SIG-M5 treated with dmso at 0.1 percent for 504 hours (cell line): ENCODE measurements at regions not wholly inside any gene's neighbourhood (a gene's known extent, or its start where the extent isn't known, plus 50 kb on each side); places are given as distances from the start of the nearest gene placed in this dataset.
"Not testable (repeated sequence)": the region's sequence is repeated elsewhere in the genome, so short reads cannot be mapped to it uniquely, and the experiment has no call there.

Experiments used
- DNase-seq: peaks from one replicate; lab custom pipeline; 2025; ENCODE audit not compliant: unreplicated experiment; lab: John Stamatoyannopoulos, UW

DNA sequence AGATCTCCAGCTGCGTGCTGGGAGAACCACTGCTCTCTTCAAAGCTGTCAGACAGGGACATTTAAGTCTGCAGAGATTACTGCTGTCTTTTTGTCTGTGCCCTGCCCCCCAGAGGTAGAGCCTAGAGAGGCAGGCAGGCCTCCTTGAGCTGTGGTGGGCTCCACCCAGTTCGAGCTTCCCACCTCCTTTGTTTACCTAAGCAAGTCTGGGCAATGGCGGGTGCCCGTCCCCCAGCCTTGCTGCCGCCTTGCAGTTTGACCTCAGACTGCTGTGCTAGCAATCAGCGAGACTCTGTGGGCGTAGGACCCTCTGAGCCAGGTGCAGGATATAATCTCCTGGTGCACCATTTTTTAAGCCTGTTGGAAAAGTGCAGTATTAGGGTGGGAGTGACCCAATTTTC lies 128.6 kb downstream of the ACTR3 start:
- not testable (repeated sequence) for DNase-seq

DNA sequence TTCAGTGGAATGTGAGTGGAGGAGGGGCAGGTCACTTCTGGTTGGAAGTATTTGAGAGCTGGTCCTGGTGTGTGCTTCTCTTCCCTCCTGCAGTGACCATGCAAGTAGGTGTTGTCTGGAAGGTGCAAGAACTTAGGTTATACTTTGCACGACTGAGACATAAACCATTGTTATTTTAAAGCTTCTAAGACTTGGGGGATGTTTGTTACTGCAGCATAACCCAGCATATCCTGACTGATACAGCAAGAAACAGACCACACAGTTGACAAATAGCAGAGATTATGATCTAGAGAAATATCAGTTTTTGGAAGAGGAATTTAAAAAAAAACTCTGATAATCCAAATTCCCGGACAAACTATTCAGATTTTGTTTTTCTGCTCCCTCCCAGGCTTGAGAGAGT lies 130.8 kb downstream of the ACTR3 start:
- DNase-seq = no peak

DNA sequence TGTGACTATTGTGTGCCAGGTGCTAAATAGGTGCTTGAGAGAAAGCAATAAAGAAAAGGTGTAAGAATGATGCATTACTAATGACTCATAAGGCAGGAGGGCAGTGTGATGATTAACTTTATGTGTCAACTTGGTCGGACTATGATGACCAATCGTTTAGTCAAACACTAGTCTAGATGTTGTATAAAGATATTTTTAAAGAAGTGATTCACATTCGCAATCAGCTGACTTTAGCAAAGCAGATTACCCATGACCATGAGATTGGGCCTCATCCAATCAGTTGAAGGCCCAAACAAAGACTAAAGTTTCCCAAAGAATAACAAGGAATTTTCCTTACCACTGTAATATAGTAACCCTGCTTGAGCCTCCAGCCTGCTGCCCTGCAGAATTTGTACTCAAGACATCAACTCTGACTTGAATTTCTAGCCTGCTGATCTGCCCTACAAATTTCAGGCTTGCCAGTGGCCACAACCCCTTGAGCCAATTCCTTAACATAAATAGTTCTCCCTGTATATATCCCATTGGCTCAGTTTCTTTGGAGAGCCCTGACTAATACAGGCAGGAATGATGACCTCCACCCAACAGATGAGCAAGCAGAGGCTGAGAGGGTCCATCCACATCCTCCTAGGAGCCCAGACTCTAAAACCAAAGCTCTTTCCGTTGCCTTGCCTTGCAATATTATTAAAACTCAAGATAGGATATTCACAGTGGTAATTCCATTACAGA lies 132.6 kb downstream of the ACTR3 start:
- no peak for DNase-seq

DNA sequence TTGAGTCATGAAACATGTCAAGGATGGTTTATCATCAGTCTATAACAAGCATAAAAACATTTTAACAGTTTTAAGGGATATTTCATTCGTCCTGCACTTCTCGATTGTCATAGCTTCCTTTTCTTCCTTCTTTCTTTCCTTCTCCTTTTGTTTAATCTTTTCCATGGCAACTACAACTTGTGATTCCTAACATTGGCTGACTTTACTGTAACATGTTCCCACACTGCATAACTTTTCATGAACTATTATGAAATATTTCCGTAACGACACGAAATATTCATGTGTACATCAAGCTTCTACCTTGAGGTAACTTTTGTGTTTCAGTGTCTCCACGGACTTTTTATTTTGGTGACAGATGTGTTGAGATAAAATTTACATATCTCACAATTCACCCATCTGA lies 134.4 kb downstream of the ACTR3 start:
- DNase-seq = no peak

DNA sequence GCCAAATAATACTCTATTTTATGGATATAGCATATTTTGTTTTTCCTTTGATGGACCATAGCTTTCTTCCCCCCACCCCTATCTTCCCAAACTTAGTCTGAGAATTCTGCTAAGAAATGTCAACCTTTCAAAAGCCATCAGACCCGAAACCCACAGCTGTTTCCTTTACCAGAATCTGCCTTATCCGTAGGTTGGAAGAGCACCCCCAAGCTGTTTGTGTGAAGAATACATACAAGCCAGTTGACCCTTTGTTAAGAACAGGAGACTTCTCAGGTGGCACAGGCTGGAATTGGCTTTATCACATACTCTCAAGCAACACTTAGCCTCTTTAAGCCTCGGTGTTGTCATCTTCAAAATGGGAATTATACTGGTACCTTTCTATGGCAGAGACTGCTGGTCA lies 135.1 kb downstream of the ACTR3 start:
- no peak for DNase-seq

DNA sequence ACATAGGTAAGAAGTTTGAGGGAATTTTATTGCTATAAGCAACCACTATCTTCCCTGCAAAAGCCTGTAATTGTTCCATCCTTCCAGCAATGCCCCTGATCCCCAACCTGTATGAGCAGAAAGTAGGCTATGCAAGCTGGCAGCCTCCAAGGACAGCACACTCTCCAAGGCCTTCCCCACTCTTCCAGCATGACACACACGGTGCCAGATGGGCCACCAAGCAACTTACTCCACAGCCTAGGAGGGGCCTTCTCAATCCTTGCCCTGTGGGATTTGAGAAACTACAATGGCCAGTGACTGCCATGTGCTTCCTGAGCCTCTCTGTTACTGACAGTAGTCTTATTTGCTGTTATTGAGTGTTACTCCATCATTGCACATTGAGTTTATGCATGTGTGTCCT lies 137.5 kb downstream of the ACTR3 start:
- no peak for DNase-seq

DNA sequence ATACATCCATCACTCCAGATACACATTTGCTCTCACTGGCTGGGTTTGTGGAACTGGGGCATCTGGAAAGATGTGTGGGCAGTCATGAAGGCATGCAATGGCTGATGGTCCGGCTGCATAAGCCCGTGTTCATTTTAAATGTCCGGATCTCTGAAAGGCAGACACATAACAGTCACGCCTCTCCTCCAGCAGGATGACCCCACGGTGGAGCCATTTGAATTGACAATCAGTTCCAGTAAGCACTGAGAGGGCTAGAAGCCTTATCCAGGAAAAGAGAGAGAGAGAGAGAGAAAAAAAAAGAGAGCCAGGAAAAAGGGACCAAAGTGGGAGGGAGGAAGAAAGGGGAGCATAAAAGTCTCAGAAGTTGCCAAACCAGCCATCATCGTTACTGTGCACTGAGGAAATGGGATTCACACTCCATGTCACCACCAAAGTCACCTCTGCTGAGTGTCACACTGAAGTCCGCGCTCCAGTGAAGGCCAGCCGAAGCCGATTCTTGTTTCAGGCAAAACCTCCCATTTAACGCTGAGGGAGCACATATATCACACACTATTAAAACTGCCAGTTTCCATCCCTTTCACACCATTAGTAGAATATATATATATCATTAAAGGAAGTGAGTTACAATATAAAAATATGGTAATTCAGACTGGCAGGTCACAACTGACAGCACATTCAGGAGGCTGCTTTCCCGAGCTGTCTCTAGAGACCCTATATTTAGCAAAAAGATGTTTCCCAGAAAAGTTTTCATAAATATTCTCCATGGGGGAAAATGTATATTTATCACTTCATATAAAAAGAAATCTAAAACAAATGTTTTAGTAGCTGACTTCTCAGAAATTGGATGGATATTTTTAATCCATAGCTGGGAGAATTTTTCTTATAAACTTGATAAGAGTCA lies 142.0 kb downstream of the ACTR3 start:
- no peak for DNase-seq

DNA sequence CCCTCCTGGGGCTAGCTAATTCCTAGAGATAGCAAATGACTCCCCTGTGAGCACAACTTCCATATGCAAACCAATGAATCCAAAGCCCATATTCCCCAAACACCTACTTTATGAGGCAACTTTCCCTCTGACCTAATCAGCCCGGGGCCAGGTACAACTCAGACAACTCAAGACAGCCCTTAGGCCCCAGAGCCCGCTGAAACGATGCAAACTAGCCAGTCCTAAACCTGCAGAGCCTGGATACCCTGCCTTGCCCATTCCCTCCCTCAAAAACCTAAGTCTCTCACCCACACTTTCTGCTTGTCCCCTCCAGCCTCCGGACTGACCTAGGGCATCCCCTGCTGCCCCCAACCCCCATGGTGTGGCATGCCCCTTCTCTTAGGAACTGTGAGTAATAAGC lies 142.8 kb downstream of the ACTR3 start:
- DNase-seq = no peak

DNA sequence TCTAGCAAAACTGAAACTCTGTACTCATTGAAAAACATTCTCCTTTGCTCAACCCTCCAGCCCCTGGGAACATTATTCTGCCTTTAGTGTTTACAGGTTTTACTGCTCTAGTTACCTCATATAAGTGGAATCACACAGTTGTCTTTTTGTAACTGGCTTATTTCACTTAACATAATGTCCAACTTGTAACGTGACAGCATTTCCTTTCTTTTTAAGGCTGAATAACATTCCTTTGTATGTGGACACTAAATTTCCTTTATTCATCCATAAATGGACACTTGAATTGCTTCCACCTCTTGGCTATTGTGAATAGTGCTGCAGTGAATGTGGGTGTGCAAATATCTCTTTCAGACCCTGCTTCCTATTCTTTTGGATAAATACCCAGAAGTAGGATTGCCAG lies 144.9 kb downstream of the ACTR3 start:
- no peak for DNase-seq

DNA sequence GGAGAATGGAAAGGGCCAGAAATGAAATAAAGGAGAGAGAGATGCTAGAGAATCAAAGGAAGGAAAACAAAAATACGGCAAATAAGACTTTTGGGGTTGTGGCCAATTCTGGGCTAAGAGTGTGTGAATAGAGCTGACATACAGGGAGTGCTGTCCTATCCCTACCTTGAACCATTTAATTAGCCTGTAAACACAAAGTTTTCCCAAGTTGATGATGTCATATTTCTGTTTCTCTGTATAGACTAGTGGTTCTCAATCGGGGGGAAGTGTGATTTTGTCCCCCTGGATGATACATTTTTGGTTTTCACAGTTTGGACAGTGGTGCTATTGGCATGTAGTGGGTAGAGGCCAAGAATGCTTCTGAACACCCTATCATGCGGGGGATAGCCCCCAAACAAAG lies 148.8 kb downstream of the ACTR3 start:
- no peak for DNase-seq

DNA sequence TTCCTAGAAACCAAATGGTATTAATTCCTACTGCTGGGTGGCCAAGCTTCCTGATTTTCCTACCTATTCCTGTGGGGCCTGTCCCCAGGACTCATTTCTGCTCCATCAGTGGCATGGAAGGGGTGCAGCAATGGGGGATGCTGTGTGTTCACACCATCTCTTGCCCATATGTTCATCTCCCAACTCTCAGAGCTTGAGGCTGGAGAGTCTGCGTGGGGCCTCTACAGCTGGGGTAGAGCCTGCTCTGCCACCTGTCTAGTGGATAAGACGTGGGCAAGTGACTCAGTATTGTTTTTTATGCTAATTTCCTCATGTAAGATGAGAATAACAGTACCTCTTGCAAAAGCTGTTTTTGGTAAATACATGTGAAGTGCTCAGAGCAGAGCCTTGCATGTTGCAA lies 149.8 kb downstream of the ACTR3 start:
- DNase-seq = no peak

DNA sequence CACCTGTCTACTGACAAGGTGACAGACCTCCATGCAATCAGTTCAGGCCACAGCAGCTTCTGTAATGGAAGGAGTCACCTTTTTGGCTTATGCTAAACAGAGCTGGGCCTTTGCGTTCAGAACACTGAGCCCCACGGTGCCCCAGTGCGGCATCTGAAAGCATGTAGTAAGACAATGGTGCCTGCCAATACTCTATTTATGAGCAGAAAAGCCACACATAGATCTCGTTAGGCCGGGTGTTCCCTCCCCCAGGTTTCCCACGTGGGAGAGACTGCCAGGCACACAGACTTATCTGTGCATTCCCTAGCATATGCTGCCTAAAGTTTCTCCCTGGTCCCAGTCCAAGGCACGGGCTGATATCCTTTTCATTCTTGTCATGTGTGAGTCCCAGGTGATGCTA lies 150.9 kb downstream of the ACTR3 start:
- DNase-seq = no peak

DNA sequence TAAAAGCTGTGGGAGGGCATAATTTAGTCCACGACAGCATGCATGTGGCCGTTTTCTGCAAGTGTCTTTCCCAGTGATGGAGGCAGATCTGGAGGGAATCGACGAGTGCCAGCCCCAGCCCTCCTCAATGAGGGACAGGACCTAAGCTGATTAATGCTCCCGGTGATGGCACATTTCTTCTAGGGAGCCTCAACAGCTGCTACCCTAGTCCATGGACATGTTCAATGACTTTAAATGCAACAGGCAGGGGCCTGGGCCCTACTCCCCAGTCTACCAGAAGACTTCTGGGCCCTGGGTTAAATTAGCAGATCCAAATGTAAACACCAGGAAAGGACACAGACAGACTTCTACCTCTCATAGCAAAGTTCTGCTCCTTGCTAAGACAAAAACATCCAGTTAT lies 155.1 kb downstream of the ACTR3 start:
- no peak for DNase-seq

DNA sequence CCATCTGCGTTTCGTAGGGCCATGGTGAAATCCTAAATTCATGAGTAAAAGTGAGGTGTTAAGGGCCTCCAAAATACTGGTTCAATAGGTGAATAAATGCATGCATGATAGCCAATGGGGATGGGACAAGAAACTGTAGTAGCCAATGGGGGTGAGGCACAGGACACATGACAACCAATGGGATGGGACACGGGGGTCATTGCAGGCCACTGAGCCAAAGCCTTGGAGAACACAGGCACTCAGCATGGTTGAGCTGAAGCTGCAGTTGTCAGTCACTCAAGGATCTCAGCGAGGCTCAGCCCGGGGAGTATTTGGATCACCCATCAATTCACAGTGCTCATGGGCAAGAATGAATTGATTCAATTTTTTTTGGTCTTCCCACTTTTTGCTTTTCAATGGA lies 156.5 kb downstream of the ACTR3 start:
- no peak for DNase-seq

DNA sequence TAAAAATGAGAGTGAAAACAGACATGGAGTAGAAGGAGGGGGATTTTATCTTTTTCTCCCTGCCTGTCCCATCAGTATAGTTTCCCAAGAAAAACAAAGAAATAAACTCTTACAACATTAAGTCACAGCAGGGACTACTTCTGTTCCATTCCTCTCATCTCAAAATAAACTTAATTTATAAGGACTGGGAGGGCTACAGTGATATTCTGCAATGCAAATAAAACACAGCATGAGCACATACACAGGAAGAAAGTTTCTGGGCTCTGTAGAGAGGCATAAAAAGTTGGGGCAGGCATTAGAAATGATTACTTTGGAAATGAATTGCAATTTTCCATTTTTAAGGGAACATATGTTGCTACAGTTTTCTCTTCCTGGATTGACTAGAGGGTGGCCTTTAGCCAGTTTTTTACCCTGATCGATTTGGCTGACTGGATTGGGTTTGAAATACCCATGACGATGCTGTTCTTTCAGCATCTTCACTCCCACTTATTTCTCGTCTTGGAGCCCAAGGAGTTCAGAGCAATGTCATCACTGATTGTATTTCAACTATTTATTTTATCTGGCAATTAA lies 157.1 kb downstream of the ACTR3 start:
- DNase-seq = no peak

DNA sequence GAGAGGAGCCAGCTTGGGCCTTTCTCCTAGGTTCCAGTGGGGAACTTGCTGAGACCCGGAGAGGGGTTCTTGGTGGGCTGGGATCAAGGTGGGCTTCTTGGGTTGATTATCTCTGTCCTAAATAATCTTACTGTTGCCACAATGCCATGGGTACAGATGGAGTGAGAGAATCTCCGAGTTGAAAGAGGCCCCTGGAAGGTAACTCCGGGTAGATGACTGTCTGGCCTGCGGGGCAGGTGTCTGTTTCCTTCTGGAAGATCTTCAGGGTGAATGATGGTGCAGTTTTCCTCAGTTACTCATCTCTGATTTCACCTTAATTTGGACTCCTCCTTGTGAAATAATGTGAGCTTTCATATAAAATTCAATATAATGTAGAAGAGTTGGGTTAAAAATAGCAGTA lies 159.4 kb downstream of the ACTR3 start:
- no peak for DNase-seq

DNA sequence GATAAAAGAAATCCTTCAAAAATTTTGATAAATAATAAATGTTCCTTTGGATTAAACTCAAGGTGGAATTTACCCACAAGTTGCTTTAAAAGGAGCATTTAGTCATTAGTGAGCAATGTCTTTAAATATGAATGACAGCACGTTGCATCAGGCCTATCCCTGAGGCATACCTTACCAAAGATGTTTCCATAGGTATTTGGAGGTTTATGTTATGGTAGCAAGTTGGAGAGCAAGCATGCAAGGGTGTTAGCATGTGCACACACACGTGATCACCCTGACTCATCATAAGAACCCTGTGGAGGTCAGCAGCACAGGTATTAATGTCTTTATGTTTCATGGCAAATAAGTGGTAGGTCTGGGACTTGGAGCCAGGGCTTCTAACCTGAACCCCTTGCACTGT lies 159.9 kb downstream of the ACTR3 start:
- DNase-seq = no peak

DNA sequence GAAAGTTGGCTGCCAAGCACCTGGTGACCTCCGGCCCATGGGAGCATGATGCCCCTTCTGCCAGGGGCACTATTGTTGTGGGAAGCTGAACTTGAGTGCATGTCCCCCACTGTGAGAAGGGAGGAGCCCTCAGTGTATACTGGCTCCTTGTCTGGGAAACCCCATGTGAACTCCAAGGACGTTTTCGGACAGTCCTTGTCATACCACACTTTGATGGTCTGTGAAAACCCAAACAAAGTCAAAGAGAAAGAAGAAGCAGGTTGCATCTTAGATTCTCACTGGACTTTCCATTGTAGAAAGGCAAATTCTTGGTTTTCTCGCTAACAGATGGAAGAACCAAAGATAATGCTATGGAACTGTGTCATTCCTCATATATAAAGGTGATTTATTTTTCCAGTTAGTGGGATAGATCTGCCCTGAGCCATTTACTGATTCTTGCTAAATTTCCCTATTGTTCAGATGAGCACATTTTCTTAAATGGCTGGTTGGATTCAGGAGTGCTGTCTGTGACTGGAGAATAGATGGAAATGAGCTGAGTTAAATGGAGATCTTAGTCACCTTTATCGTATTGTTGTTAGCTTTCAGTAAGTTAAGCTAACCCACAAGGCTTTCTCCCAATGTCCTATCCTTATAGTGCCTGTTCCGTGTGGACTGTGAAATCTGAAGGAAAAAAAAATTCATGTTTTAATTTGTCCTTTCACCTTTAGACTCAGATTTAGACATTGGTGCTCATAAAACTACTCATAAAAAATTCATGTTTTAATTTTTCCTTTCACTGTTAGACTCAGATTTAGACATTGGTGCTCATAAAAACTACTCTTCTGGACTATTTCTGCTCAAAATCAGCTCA lies 166.6 kb downstream of the ACTR3 start:
- DNase-seq = no peak

DNA sequence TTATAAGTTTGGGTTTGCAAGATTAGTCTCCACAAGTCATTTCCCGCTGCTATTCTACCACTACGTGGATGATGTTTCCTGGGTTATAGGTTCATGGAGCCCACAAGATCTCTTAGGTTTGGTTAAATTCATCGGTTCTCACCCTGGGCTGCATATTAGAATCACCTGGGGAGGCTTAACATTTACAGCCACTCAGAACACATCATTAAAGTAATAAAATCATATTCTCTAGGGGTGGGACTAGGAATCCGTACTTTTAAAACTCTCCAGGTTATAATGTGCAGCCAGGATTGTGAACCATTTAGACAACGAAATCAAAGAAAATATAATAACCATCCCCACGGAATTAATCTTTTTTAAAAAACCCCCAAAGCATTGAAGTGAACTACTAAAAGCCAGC lies 167.7 kb downstream of the ACTR3 start:
- DNase-seq = no peak

DNA sequence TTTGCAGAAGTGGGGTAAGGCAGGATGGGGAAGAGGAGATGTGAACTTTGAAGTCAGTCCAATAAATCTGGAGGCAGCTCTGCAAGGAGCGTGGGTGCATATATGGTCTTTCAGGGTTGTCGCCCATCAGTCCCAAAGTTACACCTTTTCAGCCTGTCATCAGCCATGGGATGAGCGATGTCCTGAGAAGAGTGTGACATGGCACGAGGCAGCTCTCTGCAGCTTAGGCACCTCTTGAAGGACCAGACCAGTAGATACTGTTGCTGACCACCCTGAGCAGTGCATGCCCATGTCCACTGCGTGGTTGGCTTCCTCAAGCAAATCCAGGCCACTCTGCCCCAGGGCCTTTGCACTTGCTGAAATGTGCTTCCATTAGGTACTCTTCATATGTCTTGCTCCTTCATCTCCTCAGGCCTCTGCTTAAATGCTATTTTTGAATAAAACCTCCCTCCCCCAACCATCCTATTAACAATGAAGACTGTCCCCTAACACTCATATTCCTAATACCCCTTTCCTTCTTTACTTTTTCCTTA lies 171.7 kb downstream of the ACTR3 start:
- DNase-seq = no peak

DNA sequence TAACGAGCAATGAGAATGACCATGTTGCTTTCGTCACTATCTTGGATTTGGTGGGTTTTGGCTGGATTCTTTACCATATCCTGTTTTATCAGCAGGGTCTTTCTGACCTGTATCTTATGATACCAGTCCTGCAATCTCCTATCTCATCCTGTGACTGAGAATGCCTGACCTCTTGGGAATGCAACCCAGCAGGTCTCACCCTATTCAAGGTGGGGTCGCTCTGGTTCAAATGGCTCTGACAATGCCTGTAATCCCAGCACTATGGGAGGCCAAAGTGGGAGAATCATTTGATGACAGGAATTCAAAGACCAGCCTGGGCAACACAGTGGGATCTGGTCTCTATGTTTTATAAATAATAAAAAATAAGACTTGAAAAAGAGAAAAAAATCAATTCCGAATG lies 173.5 kb downstream of the ACTR3 start:
- no peak for DNase-seq
